Spleen (tissue), 11 donors: ENCODE measurements at regions not wholly inside any gene's neighbourhood (a gene's known extent, or its start where the extent isn't known, plus 50 kb on each side); places are given as distances from the start of the nearest gene placed in this dataset.

Source experiments
- DNase-seq: peaks from one replicate; pipeline ENCODE4 v3.0.0-alpha.2; 2020
- H3K27ac ChIP-seq, 8 donors: fragments of 200-600 bp; sonication (generic) in 7 of 8; 1 replicate in 4 of 8; 2 replicates in 4 of 8; pipeline versions ENCODE4 v1.5.0 to v1.8.0; 2016 to 2021; ENCODE audit warnings: inconsistent platforms in 4 of 8, mild to moderate bottlenecking in 4 of 8, moderate library complexity in 1 of 8
- H3K27me3 ChIP-seq, 7 donors: fragments of 200-600 bp; sonication (generic) in 6 of 7; replicated peaks in 1 of 7; 1 replicate in 4 of 7; 2 replicates in 3 of 7; pipeline versions ENCODE4 v1.5.0 to v1.8.0; 2016 to 2021; ENCODE audit warnings: inconsistent platforms in 3 of 7, mild to moderate bottlenecking in 1 of 7
- H3K36me3 ChIP-seq, 6 donors: fragments of 200-600 bp; sonication (generic) in 5 of 6; 1 replicate in 4 of 6; 2 replicates in 2 of 6; pipeline versions ENCODE4 v1.5.0 to v1.8.0; 2016 to 2021; ENCODE audit warnings: inconsistent platforms in 2 of 6
- H3K4me1 ChIP-seq, 6 donors: fragments of 200-600 bp; sonication (generic) in 5 of 6; 1 replicate in 3 of 6; 2 replicates in 3 of 6; pipeline versions ENCODE4 v1.5.0 to v1.8.0; 2016 to 2021; ENCODE audit warnings: inconsistent platforms in 3 of 6
- H3K4me3 ChIP-seq, 8 donors: fragments of 200-600 bp; sonication (generic) in 7 of 8; 1 replicate in 4 of 8; 2 replicates in 4 of 8; pipeline versions ENCODE4 v1.5.0 to v1.8.0; 2016 to 2021; ENCODE audit warnings: inconsistent platforms in 4 of 8, mild to moderate bottlenecking in 4 of 8, moderate library complexity in 2 of 8
- H3K9me3 ChIP-seq, 8 donors: fragments of 200-600 bp; sonication (generic) in 7 of 8; 1 replicate in 4 of 8; 2 replicates in 4 of 8; pipeline versions ENCODE4 v1.5.0 to v1.8.0; 2016 to 2021; ENCODE audit warnings: inconsistent platforms in 4 of 8
- POLR2A ChIP-seq, 3 donors: fragments of 450-650 bp; IDR thresholded peaks; one replicate each; pipeline ENCODE4 v1.5.1; 2017; ENCODE audit warnings: antibody characterized with exemption in 3 of 3, mild to moderate bottlenecking in 1 of 3
- POLR2AphosphoS5 ChIP-seq, 3 donors: sonication (generic); formaldehyde crosslinking; IDR thresholded peaks; one replicate each; pipeline ENCODE4 v1.5.1; 2017; ENCODE audit warnings: antibody characterized with exemption in 3 of 3
- WGBS, 5 donors: extraction: QIAGEN DNeasy Blood & Tissue Kit in 3 of 5; methylation state at CpG; one replicate each; pipeline versions ENCODE4 v1.1.5 to v1.1.7; 2013 to 2018; 5-methylcytosine and 5-hydroxymethylcytosine counted together
- intact Hi-C: fragments of 100-400 bp; cut with DNase I; formaldehyde crosslinking; loops from one replicate; pipeline ENCODE4 v1.15.0; 2023; ENCODE audit warnings: low total_unique reads
- TF ChIP-seq, protein P1 (sequence below), 11 experiments: fragments of 200-600 bp in 7 of 11; fragments of 450-650 bp in 4 of 11; sonication (generic) in 4 of 11; IDR thresholded peaks in 8 of 11; conservative IDR thresholded peaks in 3 of 11; 1 replicate in 7 of 11; 2 replicates in 4 of 11; pipeline versions ENCODE4 v1.4.0 to v1.8.0; 2016 to 2021; ENCODE audit warnings: antibody characterized with exemption in 11 of 11, inconsistent platforms in 4 of 11, mild to moderate bottlenecking in 1 of 11
- donor health status: healthy with polysubstance abuse.
- donor health status: DM: no; HTN: no; CAD: no; lungs with moderate emphysema.
- donor health status: DM: no; HTN: no; CAD: no.
- donor health status: Bipolar disorder and iron deficiency.
- donor health status: healthy.
- donor health status: DM: no; HTN: no; CAD: no.
- donor health status: DM: yes; HTN: yes; CAD: no.

DNA sequence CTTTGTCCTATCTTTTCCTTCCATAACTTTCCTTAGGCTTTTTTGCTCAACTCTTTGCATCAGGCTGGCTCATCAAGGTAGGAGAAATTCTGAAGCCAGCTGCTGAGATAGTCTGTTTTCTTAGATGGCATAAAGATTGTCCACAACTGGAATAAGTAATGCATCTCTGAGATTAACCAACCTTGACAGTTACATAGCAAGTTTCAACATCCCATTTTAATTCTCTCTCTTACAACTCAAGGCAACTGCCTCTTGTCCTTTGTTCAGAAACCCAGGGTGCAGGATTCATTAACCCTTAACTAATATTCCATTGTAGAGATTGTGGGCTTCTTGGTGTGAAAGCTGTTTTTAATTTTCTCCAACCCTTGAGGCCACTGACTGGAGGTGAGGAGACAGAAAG is 239.2 kb downstream of the LACC1 start:
- Histone ChIP-seq H3K9me3 (peaks cover 0 to 12% (median 10%) of the 10 kb centered on the region in 8 donors), H3K27me3 (no peaks in the 10 kb centered on the region), H3K4me3 (no peak overlapping the region), H3K36me3 (no peaks in the 10 kb centered on the region), H3K4me1 (peaks cover 16 to 31% (median 17%) of the 10 kb centered on the region in 6 donors), H3K27ac (no peak overlapping the region)
- TF ChIP-seq, protein P1, sequence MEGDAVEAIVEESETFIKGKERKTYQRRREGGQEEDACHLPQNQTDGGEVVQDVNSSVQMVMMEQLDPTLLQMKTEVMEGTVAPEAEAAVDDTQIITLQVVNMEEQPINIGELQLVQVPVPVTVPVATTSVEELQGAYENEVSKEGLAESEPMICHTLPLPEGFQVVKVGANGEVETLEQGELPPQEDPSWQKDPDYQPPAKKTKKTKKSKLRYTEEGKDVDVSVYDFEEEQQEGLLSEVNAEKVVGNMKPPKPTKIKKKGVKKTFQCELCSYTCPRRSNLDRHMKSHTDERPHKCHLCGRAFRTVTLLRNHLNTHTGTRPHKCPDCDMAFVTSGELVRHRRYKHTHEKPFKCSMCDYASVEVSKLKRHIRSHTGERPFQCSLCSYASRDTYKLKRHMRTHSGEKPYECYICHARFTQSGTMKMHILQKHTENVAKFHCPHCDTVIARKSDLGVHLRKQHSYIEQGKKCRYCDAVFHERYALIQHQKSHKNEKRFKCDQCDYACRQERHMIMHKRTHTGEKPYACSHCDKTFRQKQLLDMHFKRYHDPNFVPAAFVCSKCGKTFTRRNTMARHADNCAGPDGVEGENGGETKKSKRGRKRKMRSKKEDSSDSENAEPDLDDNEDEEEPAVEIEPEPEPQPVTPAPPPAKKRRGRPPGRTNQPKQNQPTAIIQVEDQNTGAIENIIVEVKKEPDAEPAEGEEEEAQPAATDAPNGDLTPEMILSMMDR (IDR thresholded peaks at IDR 0.05 in 8 of 11, conservative IDR thresholded peaks at IDR 0.05 in 3 of 11), result no peak
- TF ChIP-seq POLR2AphosphoS5 (IDR thresholded peaks at IDR 0.05) (no peak), POLR2A (IDR thresholded peaks at IDR 0.05) (no peak)
- intact Hi-C loops, result no loop called here
- DNase-seq, result no peak

DNA sequence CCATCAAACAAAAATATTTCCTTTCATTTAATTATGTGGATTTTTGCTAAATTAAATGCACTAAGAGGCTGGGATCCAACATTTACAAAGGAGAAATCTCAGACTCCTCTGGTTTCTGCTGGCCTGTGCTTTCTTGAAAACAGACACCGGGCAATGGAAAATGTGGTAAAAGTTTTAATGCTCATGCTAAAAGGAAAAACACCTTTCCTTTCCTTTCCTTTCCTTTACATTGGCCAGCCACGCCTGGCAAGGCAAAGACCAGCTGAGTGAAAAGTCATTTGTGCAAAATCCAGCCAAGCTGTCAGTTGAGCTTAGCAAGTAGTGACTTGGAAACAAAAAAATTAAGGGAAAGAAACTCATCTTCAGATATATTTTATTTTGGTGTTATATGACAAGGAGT is 240.3 kb downstream of the LACC1 start:
- Histone ChIP-seq H3K27ac (no peak overlapping the region), H3K4me3 (no peak overlapping the region), H3K4me1 (peaks cover 16 to 31% (median 17%) of the 10 kb centered on the region in 6 donors), H3K9me3 (peaks cover 0 to 17% (median 15%) of the 10 kb centered on the region in 8 donors), H3K27me3 (no peaks in the 10 kb centered on the region), H3K36me3 (no peaks in the 10 kb centered on the region)
- TF ChIP-seq, protein P1 (IDR thresholded peaks at IDR 0.05 in 8 of 11, conservative IDR thresholded peaks at IDR 0.05 in 3 of 11), result no peak
- WGBS, 5 donors, result 80 to 89% (median 85%) methylated on average over 2 of the region's 2 CpGs
- no peak for DNase-seq
- intact Hi-C loops, result no loop called here

DNA sequence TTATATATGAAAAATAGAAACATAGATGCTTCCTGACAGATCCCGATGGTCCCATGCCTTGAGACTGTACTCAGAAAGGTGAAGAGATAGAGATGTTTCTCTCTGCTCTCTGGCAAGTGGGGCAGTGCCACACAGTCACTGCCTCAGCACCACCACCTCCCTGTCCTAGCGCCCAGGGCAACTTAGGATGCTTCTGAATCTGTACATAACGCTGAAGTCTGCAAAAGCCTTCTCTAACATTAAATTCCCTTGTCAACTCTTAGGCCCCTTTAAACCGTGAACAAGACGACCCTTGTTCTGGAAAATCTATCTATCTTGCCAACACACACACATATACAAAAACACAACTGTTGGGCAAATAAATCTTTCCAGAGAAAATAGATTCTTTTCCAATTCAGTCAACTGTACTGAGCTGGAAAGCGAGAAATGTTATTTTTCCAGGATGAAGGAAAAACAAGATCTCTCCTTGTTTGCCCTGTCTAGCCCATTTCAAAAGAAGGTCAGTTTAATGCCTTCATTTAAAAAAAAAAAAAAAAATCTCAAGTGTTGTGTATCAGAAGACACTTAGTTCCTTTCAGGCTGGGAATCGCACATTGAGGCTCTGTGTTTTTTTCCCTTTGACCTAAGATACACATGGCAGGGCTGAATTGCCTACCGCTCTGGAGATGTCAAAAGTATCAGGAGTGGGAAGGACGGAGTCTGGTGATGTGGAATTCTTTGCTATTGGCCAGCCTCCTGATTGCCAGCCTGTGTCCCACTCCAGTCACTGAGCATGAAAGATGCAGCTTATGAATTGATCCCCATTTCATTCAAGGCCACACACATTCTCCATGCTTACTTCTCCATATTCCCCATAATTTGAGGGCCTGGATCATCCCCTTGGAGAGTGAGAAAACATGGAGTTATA is 241.4 kb downstream of the LACC1 start:
- H3K4me1 ChIP-seq, result peaks cover 16 to 27% (median 17%) of the 10 kb centered on the region in 6 donors
- no peak for DNase-seq
- no peaks in the 10 kb centered on the region for H3K27me3 ChIP-seq
- H3K9me3 ChIP-seq, result peaks cover 0 to 17% (median 15%) of the 10 kb centered on the region in 8 donors
- H3K36me3 ChIP-seq, result no peaks in the 10 kb centered on the region
- TF ChIP-seq POLR2AphosphoS5 (IDR thresholded peaks at IDR 0.05) (no peak), POLR2A (IDR thresholded peaks at IDR 0.05) (no peak)
- TF ChIP-seq, protein P1 (IDR thresholded peaks at IDR 0.05 in 8 of 11, conservative IDR thresholded peaks at IDR 0.05 in 3 of 11), result no peak
- intact Hi-C loops, result no loop called here
- 88 to 98% (median 95%) methylated on average over 9 of the region's 9 CpGs for whole genome bisulfite sequencing, 5 donors
- H3K27ac ChIP-seq, result no peak overlapping the region
- H3K4me3 ChIP-seq, result no peak overlapping the region

DNA sequence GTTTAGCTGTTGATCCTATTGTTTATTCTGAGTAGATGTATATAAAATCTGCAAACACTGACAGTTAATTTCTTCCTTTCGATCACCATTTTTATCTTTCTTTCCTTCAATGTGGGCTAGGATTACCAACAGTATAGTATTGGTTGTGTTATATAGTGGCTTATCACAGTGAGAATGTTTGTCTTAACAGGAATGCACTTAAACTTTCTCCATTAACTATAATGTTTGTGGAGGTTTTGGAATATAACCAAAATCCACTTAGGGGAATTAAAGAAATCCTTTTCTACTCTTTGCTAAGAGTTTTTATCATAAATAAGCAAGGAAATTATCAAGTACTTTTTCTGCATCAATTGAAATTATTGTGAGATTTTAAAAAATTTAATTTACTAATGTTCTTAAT is 244.6 kb downstream of the LACC1 start:
- intact Hi-C loops, result no loop called here
- Histone ChIP-seq H3K27me3 (no peaks in the 10 kb centered on the region), H3K27ac (no peak overlapping the region), H3K4me1 (no peaks in the 10 kb centered on the region), H3K9me3 (peaks cover 0 to 17% (median 15%) of the 10 kb centered on the region in 8 donors), H3K36me3 (no peaks in the 10 kb centered on the region), H3K4me3 (no peak overlapping the region)
- TF ChIP-seq POLR2A (IDR thresholded peaks at IDR 0.05) (no peak), POLR2AphosphoS5 (IDR thresholded peaks at IDR 0.05) (no peak)
- TF ChIP-seq, protein P1 (IDR thresholded peaks at IDR 0.05 in 8 of 11, conservative IDR thresholded peaks at IDR 0.05 in 3 of 11), result no peak
- no peak for DNase-seq
- 85 to 93% (median 90%) methylated on average over 1 of the region's 1 CpG for WGBS, 5 donors
